Mammary epithelial cell (primary cell): ENCODE measurements at regions not wholly inside any gene's neighbourhood (a gene's known extent, or its start where the extent isn't known, plus 50 kb on each side); places are given as distances from the start of the nearest gene placed in this dataset.

Source experiments
- CTCF ChIP-seq, 2 donors: IDR thresholded peaks in 1 of 2; conservative IDR thresholded peaks in 1 of 2; 2 replicates each; pipeline ENCODE4 v1.5.1; 2011 to 2012; ENCODE audit warnings: inconsistent platforms in 2 of 2, low read length in 2 of 2, mild to moderate bottlenecking in 2 of 2, control low read depth in 1 of 2, low read depth in 1 of 2; ENCODE audit not compliant: insufficient read depth in 1 of 2; ENCODE audit errors: extremely low read depth in 1 of 2
- EZH2 ChIP-seq: IDR thresholded peaks from 2 replicates; pipeline ENCODE4 v1.6.1; 2012; ENCODE audit warnings: low read length, inconsistent platforms, borderline replicate concordance

GRCh38 chr10:83961620-83962019, 177.7 kb upstream of the GHITM start:
- TF ChIP-seq CTCF (conservative IDR thresholded peaks at IDR 0.05 in 1 of 2, IDR thresholded peaks at IDR 0.05 in 1 of 2; ENCODE audit: extremely low read depth in 1 of 2, insufficient read depth in 1 of 2, low read depth in 1 of 2, low read length in 2 of 2) (no peak), EZH2 (no peak)
